Right lobe of liver (tissue), 6 donors: ENCODE measurements at regions not wholly inside any gene's neighbourhood (a gene's known extent, or its start where the extent isn't known, plus 50 kb on each side); places are given as distances from the start of the nearest gene placed in this dataset.

Experiments
- ATAC-seq, 4 donors: fragments of 200-7000 bp; cut with Tn5 transposase; one replicate each; pipeline ENCODE4 v1.9.1; 2020; ENCODE audit warnings: mild to moderate bottlenecking in 4 of 4, moderate library complexity in 4 of 4
- DNase-seq, 3 donors: peaks; one replicate each; pipeline ENCODE4 v3.0.0-alpha.2; 2020
- H3K27ac ChIP-seq, 3 donors: fragments of 200-600 bp; one replicate each; pipeline ENCODE4 v1.8.0; 2022
- H3K27me3 ChIP-seq, 2 donors: fragments of 200-600 bp; one replicate each; pipeline ENCODE4 v1.8.0; 2022
- H3K36me3 ChIP-seq, 4 donors: fragments of 200-600 bp; sonication (generic) in 1 of 4; one replicate each; pipeline versions ENCODE4 v1.5.1 to v1.8.0; 2017 to 2022; ENCODE audit warnings: control low read depth in 1 of 4
- H3K4me1 ChIP-seq, 4 donors: fragments of 200-600 bp; sonication (generic) in 1 of 4; one replicate each; pipeline versions ENCODE4 v1.5.1 to v1.8.0; 2017 to 2022; ENCODE audit warnings: control low read depth in 1 of 4
- H3K4me3 ChIP-seq, 3 donors: fragments of 200-600 bp; one replicate each; pipeline ENCODE4 v1.8.0; 2022
- H3K9me3 ChIP-seq, 4 donors: fragments of 200-600 bp; sonication (generic) in 1 of 4; one replicate each; pipeline versions ENCODE4 v1.5.1 to v1.8.0; 2017 to 2022; ENCODE audit warnings: control low read depth in 1 of 4
- CTCF ChIP-seq, 4 donors: fragments of 200-600 bp in 3 of 4; fragments of 450-650 bp in 1 of 4; IDR thresholded peaks; one replicate each; pipeline versions ENCODE4 v1.5.1 to v1.8.0; 2016 to 2022; ENCODE audit warnings: antibody characterized with exemption in 4 of 4, mild to moderate bottlenecking in 2 of 4
- POLR2A ChIP-seq: fragments of 450-650 bp; IDR thresholded peaks from one replicate; pipeline ENCODE4 v1.6.1; 2017; ENCODE audit warnings: antibody characterized with exemption, mild to moderate bottlenecking
- WGBS: methylation state at CpG from one replicate; pipeline ENCODE4 v1.1.6; 2018; ENCODE audit warnings: low coverage, low lambda C conversion rate; ENCODE audit not compliant: insufficient coverage; ENCODE audit errors: missing lambda C conversion rate; 5-methylcytosine and 5-hydroxymethylcytosine counted together
- intact Hi-C, 2 donors: fragments of 100-400 bp; cut with DNase I; formaldehyde crosslinking; loops; one replicate each; pipeline versions ENCODE4 v1.11.2 to v1.14.1; 2022
- donor health status: DM: no; HTN: yes; CAD: no.
- donor health status: DM: no; HTN: no; CAD: no.
- donor health status: DM: no; HTN: no; CAD: no.
- donor health status: DM: no; HTN: yes; CAD: no.
- donor health status: DM: no; HTN: yes; CAD: no.

- TF ChIP-seq CTCF (IDR thresholded peaks at IDR 0.05) (no peak), POLR2A (no peak)
- Histone ChIP-seq H3K4me3 (no peak overlapping the region), H3K36me3 (no peaks in the 10 kb centered on the region), H3K9me3 (no peaks in the 10 kb centered on the region), H3K27me3 (no peaks in the 10 kb centered on the region), H3K4me1 (no peaks in the 10 kb centered on the region), H3K27ac (no peak overlapping the region)
- WGBS = 60% methylated on average over 2 of the region's 2 CpGs
- intact Hi-C loops = no loop called here
- ATAC-seq = peak in 2 of 4 donors; percentile 21 to 28
- no peak for DNase-seq
Measured at GRCh38 chrX:40931921-40932320, 153.3 kb upstream of the USP9X start.

GRCh38 chrX:40933132-40933705, 152.0 kb upstream of the USP9X start:
- TF ChIP-seq CTCF (IDR thresholded peaks at IDR 0.05) (no peak), POLR2A (no peak)

DNA sequence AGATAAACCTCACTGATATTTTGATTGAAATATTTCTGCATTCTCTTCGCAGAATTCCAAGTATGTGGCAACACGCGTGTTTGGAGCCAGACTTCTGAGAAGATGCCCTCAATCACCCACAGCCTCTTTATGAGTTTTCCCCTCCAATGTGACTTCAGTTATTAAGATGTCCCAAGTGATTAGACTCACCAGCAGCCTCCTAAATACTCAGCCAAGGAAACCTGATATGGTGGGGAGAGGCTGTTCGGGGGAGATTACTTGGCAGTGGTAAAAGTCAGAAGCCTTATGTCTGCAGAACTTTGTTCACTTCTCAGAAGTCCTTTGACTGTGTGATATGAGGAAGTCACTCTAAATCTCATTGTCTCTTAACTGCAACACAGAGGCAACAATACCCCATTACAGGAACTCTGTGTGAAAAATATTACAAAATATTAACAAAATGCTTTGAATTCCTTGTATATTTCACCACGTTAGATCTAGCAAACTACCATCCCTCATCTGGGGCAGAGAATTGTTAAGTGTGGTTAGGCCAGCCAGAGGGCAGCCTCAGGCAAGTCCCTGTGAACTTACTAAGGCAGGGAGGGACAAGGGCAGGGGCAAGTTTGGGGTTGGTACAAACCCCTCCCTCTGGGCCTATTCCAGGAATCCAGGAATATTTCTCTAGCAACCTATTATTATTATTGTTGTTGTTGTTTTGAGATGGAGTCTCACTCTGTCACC, 151.4 kb upstream of the USP9X start:
- Histone ChIP-seq H3K27me3 (no peaks in the 10 kb centered on the region), H3K4me3 (peak overlapping the region in 1 of 3 donors; percentile 3), H3K36me3 (no peaks in the 10 kb centered on the region), H3K27ac (peak overlapping the region; percentile 41 to 59 (median 46)), H3K4me1 (no peaks in the 10 kb centered on the region), H3K9me3 (no peaks in the 10 kb centered on the region)
- ATAC-seq (peak; percentile 46 to 66 (median 62)), DNase-seq (no peak)
- TF ChIP-seq POLR2A = no peak
- TF ChIP-seq CTCF (IDR thresholded peaks at IDR 0.05) = peak in 1 of 4 donors; percentile 9
- 20% methylated on average over 5 of the region's 5 CpGs for WGBS
- intact Hi-C loops = no loop called here

More at GRCh38 chrX:40933132-40933705, 152.0 kb upstream of the USP9X start:
- no peaks in the 10 kb centered on the region for H3K9me3 ChIP-seq
- H3K27ac ChIP-seq = peak overlapping the region; percentile 41 to 59 (median 46)
- no peak for DNase-seq
- intact Hi-C loops = no loop called here
- H3K4me1 ChIP-seq = no peaks in the 10 kb centered on the region
- ATAC-seq = peak; percentile 37 to 63 (median 44)
- no peaks in the 10 kb centered on the region for H3K36me3 ChIP-seq
- 22% methylated on average over 7 of the region's 7 CpGs for WGBS
- no peaks in the 10 kb centered on the region for H3K27me3 ChIP-seq
- peak overlapping the region in 2 of 3 donors; percentile 3 to 12 for H3K4me3 ChIP-seq

DNA sequence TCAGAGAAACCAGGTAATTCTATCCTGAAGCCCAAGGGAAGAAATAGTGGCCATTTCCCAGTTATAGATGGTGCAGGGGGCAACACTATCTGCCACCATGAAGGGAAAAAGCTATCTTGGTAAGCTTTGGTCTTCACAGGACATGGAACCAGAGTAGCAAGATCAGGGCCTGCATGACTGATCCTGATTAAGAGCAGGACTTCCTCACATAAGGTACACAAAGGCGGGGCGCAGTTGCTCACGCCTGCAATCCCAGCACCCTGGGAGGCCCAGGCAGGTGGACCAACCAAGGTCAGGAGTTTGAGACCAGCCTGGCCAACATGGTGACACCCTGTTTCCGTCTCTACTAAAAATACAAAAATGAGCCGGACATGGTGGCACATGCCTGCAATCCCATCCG, 148.4 kb upstream of the USP9X start:
- 79% methylated on average over 3 of the region's 6 CpGs for WGBS
- Histone ChIP-seq H3K9me3 (no peaks in the 10 kb centered on the region), H3K27ac (no peak overlapping the region), H3K4me1 (no peaks in the 10 kb centered on the region), H3K27me3 (no peaks in the 10 kb centered on the region), H3K36me3 (no peaks in the 10 kb centered on the region), H3K4me3 (no peak overlapping the region)
- intact Hi-C loops = no loop called here
- ATAC-seq = no peak
- DNase-seq = no peak
- no peak for TF ChIP-seq CTCF (IDR thresholded peaks at IDR 0.05)
- TF ChIP-seq POLR2A = no peak
